Uterus (tissue), 3 donors: ENCODE measurements at regions not wholly inside any gene's neighbourhood (a gene's known extent, or its start where the extent isn't known, plus 50 kb on each side); places are given as distances from the start of the nearest gene placed in this dataset.

Experiments used
- DNase-seq, 2 donors: peaks; one replicate each; pipeline ENCODE4 v3.0.0-alpha.2; 2019 to 2020
- H3K27ac ChIP-seq, 2 donors: fragments of 200-600 bp; sonication (generic); 1 replicate in 1 of 2; 2 replicates in 1 of 2; pipeline ENCODE4 v1.5.1; 2016 to 2018
- H3K27me3 ChIP-seq, 2 donors: fragments of 200-600 bp; sonication (generic); one replicate each; pipeline ENCODE4 v1.5.1; 2018 to 2019; ENCODE audit warnings: control low read depth in 1 of 2
- H3K36me3 ChIP-seq, 2 donors: fragments of 200-600 bp; sonication (generic); one replicate each; pipeline ENCODE4 v1.5.1; 2019; ENCODE audit warnings: control low read depth in 1 of 2
- H3K4me1 ChIP-seq, 2 donors: fragments of 200-600 bp; sonication (generic); one replicate each; pipeline ENCODE4 v1.5.1; 2018 to 2019; ENCODE audit warnings: control low read depth in 1 of 2
- H3K4me3 ChIP-seq, 2 donors: fragments of 200-600 bp; sonication (generic); 1 replicate in 1 of 2; 2 replicates in 1 of 2; pipeline ENCODE4 v1.5.1; 2018 to 2019; ENCODE audit warnings: mild to moderate bottlenecking in 1 of 2
- H3K9me3 ChIP-seq, 2 donors: fragments of 200-600 bp; sonication (generic); one replicate each; pipeline ENCODE4 v1.5.1; 2019; ENCODE audit warnings: control low read depth in 1 of 2
- POLR2A ChIP-seq, 2 donors: fragments of 450-650 bp; IDR thresholded peaks; one replicate each; pipeline ENCODE4 v1.6.1; 2016; ENCODE audit warnings: antibody characterized with exemption in 2 of 2, mild to moderate bottlenecking in 1 of 2, moderate library complexity in 1 of 2
- intact Hi-C: fragments of 100-400 bp; cut with DNase I; formaldehyde crosslinking; loops from one replicate; pipeline ENCODE4 v1.15.1; 2023; ENCODE audit warnings: low total_unique reads
- TF ChIP-seq, protein P1 (sequence below), 4 experiments: fragments of 200-600 bp in 2 of 4; fragments of 450-650 bp in 2 of 4; sonication (generic) in 2 of 4; IDR thresholded peaks; one replicate each; pipeline ENCODE4 v1.5.1; 2016 to 2019; ENCODE audit warnings: antibody characterized with exemption in 4 of 4, mild to moderate bottlenecking in 2 of 4, moderate library complexity in 1 of 4
- donor health status: DM: yes; HTN: yes; CAD: no.

DNA sequence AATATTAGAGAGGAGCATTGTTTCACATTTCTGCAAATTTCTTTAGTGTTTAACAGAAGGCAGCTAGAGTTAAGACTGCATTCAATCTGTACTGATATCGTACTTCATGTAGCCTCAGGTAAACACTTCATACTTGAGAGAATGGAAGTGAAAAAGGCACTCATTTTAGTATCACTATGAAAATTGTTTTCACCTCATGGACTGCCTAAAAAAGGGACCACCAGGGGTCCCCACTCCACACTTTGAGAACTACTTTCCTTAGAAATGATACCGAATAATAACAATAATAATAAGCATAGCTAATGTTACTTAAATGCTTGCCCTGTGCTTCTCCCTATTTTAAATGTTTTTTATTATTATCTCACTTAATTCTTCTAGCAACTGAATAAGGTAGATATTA lies 95.1 kb downstream of the BLID start:
- no peaks in the 10 kb centered on the region for H3K36me3 ChIP-seq
- intact Hi-C loops, result no loop called here
- no peak overlapping the region for H3K27ac ChIP-seq
- H3K4me3 ChIP-seq, result no peak overlapping the region
- no peaks in the 10 kb centered on the region for H3K27me3 ChIP-seq
- peak in 1 of 2 donors; percentile 25 for DNase-seq
- TF ChIP-seq, protein P1, sequence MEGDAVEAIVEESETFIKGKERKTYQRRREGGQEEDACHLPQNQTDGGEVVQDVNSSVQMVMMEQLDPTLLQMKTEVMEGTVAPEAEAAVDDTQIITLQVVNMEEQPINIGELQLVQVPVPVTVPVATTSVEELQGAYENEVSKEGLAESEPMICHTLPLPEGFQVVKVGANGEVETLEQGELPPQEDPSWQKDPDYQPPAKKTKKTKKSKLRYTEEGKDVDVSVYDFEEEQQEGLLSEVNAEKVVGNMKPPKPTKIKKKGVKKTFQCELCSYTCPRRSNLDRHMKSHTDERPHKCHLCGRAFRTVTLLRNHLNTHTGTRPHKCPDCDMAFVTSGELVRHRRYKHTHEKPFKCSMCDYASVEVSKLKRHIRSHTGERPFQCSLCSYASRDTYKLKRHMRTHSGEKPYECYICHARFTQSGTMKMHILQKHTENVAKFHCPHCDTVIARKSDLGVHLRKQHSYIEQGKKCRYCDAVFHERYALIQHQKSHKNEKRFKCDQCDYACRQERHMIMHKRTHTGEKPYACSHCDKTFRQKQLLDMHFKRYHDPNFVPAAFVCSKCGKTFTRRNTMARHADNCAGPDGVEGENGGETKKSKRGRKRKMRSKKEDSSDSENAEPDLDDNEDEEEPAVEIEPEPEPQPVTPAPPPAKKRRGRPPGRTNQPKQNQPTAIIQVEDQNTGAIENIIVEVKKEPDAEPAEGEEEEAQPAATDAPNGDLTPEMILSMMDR (IDR thresholded peaks at IDR 0.05), result peak; percentile 35 to 46 (median 41)
- no peak for TF ChIP-seq POLR2A (IDR thresholded peaks at IDR 0.05)
- no peaks in the 10 kb centered on the region for H3K4me1 ChIP-seq
- no peaks in the 10 kb centered on the region for H3K9me3 ChIP-seq

DNA sequence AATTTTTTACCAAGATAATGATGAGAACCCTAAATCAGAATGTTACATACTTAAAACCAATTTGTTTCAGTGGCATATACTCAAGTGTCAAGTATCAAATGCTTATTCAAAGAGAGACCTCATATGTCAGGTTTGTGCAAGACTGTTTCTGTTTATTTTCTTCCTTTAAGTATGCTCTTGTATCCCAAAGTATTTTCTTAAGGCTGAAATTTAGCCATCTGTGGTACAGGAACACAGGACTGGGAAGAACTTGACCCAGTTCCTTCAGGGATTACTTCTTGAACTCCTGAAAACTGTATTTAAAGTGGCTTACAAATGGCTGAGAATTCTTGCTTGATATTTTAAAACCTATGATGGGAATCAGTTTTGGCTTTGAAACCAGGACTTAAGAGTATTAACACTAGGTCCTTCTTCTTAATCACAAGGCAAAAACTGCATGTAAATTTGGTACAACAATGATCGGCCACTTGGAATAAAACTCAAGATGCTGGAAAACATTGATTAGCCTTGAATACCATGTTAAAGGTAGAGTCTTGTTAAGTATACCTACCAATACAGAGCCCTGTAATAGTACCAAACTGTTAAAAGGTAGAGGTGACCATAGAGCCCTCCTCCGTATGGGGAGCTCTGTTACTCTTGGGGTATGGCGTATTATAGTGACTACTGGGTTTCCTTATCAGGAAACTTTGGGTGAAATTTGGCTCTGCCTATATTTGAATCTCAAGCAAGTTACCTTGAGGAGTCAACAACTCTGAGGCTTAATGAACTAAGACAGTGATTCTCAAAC lies 95.9 kb downstream of the BLID start:
- no peak for TF ChIP-seq POLR2A (IDR thresholded peaks at IDR 0.05)
- TF ChIP-seq, protein P1 (IDR thresholded peaks at IDR 0.05), result no peak
- intact Hi-C loops, result no loop called here
- Histone ChIP-seq H3K36me3 (no peaks in the 10 kb centered on the region), H3K4me1 (no peaks in the 10 kb centered on the region), H3K9me3 (no peaks in the 10 kb centered on the region), H3K27ac (no peak overlapping the region), H3K27me3 (no peaks in the 10 kb centered on the region), H3K4me3 (no peak overlapping the region)
- no peak for DNase-seq

DNA sequence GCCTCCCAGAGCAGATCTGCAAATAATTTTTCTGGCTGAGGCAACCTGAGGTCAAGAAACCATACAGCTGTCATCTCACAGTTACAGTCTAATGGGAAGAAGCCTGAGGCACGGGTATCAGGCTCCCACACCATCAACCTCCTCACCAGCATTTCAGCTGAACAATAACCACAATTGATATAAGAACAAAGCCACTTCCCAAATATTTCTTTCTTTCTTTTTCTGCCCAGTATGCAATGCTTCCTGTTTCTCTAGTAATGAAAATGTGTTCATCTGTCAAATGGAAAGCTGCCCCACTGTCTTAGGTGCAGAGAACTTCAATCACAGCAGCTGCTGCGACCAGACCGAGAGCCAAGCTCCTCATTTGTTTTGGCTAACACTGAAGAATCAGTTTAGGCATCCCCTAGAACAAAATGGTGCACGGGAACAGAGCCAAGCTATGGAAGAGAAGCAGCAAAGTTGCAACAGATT lies 108.4 kb downstream of the BLID start:
- no peak overlapping the region for H3K27ac ChIP-seq
- DNase-seq, result peak; percentile 41 to 50
- intact Hi-C loops, result no loop called here

DNA sequence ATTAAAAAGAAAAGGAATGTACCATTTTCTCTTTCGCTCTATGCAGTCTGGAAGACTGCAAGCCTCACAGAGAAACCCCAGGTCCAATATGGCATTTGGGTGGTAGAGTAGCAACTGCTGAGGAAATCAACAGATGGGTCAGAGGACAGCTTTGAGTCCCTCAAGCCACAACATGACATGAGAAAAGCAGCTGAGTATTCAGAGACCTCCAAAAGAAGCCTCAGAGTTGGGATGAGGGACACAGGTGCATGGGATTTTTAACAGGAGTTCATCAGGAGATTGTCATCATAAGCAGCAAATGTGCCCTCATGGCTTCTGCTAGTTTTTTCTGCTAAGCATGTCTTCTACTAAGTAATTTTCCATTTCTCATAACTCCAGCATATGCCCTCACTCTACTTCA lies 111.6 kb downstream of the BLID start:
- Histone ChIP-seq H3K9me3 (no peaks in the 10 kb centered on the region), H3K4me3 (no peak overlapping the region), H3K4me1 (no peaks in the 10 kb centered on the region), H3K36me3 (no peaks in the 10 kb centered on the region), H3K27ac (no peak overlapping the region), H3K27me3 (no peaks in the 10 kb centered on the region)
- intact Hi-C loops, result no loop called here
- TF ChIP-seq, protein P1 (IDR thresholded peaks at IDR 0.05), result no peak
- TF ChIP-seq POLR2A (IDR thresholded peaks at IDR 0.05), result no peak
- no peak for DNase-seq

More for the DNA sequence above, 108.4 kb downstream of the BLID start:
- Histone ChIP-seq H3K27me3 (no peaks in the 10 kb centered on the region), H3K4me1 (no peaks in the 10 kb centered on the region), H3K36me3 (no peaks in the 10 kb centered on the region), H3K4me3 (no peak overlapping the region), H3K9me3 (no peaks in the 10 kb centered on the region)
- TF ChIP-seq, protein P1 (IDR thresholded peaks at IDR 0.05), result no peak
- no peak for TF ChIP-seq POLR2A (IDR thresholded peaks at IDR 0.05)

DNA sequence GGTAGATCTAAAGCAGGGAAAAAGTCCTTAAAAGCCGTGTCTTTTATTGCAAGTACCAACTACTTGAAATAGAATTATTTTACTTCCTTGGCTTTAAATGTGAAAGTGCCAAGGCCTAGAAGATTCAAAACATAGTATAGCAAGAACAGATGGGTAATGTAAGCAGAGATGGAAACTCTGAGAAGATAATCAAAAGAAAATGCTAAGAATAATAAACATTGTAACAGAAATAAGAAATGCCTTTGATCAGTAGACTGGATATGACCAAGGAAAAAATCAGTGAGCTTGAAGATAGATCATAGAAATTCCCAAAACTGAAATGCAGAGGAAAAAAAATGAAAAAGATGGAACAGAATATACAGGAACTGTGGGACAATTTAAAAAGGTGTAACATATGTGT lies 113.1 kb downstream of the BLID start:
- H3K27me3 ChIP-seq, result no peaks in the 10 kb centered on the region
- H3K9me3 ChIP-seq, result no peaks in the 10 kb centered on the region
- intact Hi-C loops, result no loop called here
- no peak for DNase-seq
- H3K27ac ChIP-seq, result no peak overlapping the region
- TF ChIP-seq POLR2A (IDR thresholded peaks at IDR 0.05), result no peak
- TF ChIP-seq, protein P1 (IDR thresholded peaks at IDR 0.05), result no peak
- no peaks in the 10 kb centered on the region for H3K36me3 ChIP-seq
- H3K4me1 ChIP-seq, result no peaks in the 10 kb centered on the region
- no peak overlapping the region for H3K4me3 ChIP-seq
